ENCODE measurements at regions not wholly inside any gene's neighbourhood (a gene's known extent, or its start where the extent isn't known, plus 50 kb on each side); places are given as distances from the start of the nearest gene placed in this dataset.

GRCh38 chr20:40943591-40943990 lies 85.0 kb upstream of the TOP1 start:
- Histone ChIP-seq H3K4me3 (ENCODE audit: insufficient read depth, low read depth, low read length) (no peak overlapping the region), H3K36me3 (ENCODE audit: insufficient read depth, low read length) (no peaks in the 10 kb centered on the region), H3K27ac (ENCODE audit: low read depth, low read length) (no peak overlapping the region), H2AFZ (ENCODE audit: low read depth, low read length) (no peak overlapping the region), H3K9ac (ENCODE audit: low read length) (no peak overlapping the region), H3K4me1 (ENCODE audit: insufficient read depth, low read length) (peaks cover 6% of the 10 kb centered on the region), H4K20me1 (ENCODE audit: insufficient read depth, low read length) (no peaks in the 10 kb centered on the region), H3K79me2 (ENCODE audit: insufficient read depth, low read length) (no peaks in the 10 kb centered on the region), H3K9me3 (ENCODE audit: insufficient read depth, low read depth, low read length) (no peaks in the 10 kb centered on the region), H3K4me2 (ENCODE audit: low read length) (no peak overlapping the region), H3K27me3 (ENCODE audit: insufficient read depth, low read length) (no peaks in the 10 kb centered on the region)
- DNase-seq (ENCODE audit: low read depth) = no peak
- H3K27ac Mint-ChIP-seq (ENCODE audit: unreplicated experiment) = no peak overlapping the region
- no peaks in the 10 kb centered on the region for H3K9me3 Mint-ChIP-seq (ENCODE audit: unreplicated experiment)
- no peaks in the 10 kb centered on the region for H3K36me3 Mint-ChIP-seq (ENCODE audit: low read depth, unreplicated experiment)
- peaks cover 25% of the 10 kb centered on the region for H3K27me3 Mint-ChIP-seq (ENCODE audit: low read depth, unreplicated experiment)
- no peak overlapping the region for H3K4me3 Mint-ChIP-seq (ENCODE audit: unreplicated experiment)
- TF ChIP-seq EZH2 (IDR thresholded peaks at IDR 0.05; ENCODE audit: insufficient read depth, low read length) (no peak), CTCF (IDR thresholded peaks at IDR 0.05; ENCODE audit: insufficient read depth, low read depth, low read length) (no peak)
- H3K4me1 Mint-ChIP-seq (ENCODE audit: low read depth, unreplicated experiment) = no peaks in the 10 kb centered on the region
- no peak for FAIRE-seq

- no peak for FAIRE-seq
- Histone ChIP-seq H3K27me3 (ENCODE audit: insufficient read depth, low read length) (no peaks in the 10 kb centered on the region), H3K27ac (ENCODE audit: low read depth, low read length) (no peak overlapping the region), H3K79me2 (ENCODE audit: insufficient read depth, low read length) (no peaks in the 10 kb centered on the region), H4K20me1 (ENCODE audit: insufficient read depth, low read length) (no peaks in the 10 kb centered on the region), H3K36me3 (ENCODE audit: insufficient read depth, low read length) (no peaks in the 10 kb centered on the region), H3K4me2 (ENCODE audit: low read length) (no peak overlapping the region), H3K4me1 (ENCODE audit: insufficient read depth, low read length) (peaks cover 6% of the 10 kb centered on the region), H3K9me3 (ENCODE audit: insufficient read depth, low read depth, low read length) (no peaks in the 10 kb centered on the region), H3K9ac (ENCODE audit: low read length) (no peak overlapping the region), H2AFZ (ENCODE audit: low read depth, low read length) (no peak overlapping the region), H3K4me3 (ENCODE audit: insufficient read depth, low read depth, low read length) (no peak overlapping the region)
- H3K4me3 Mint-ChIP-seq (ENCODE audit: unreplicated experiment) = no peak overlapping the region
- H3K36me3 Mint-ChIP-seq (ENCODE audit: low read depth, unreplicated experiment) = no peaks in the 10 kb centered on the region
- H3K9me3 Mint-ChIP-seq (ENCODE audit: unreplicated experiment) = no peaks in the 10 kb centered on the region
- H3K27ac Mint-ChIP-seq (ENCODE audit: unreplicated experiment) = no peak overlapping the region
- no peak for DNase-seq (ENCODE audit: low read depth)
- TF ChIP-seq CTCF (IDR thresholded peaks at IDR 0.05; ENCODE audit: insufficient read depth, low read depth, low read length) = no peak
- TF ChIP-seq EZH2 (IDR thresholded peaks at IDR 0.05; ENCODE audit: insufficient read depth, low read length) = no peak
- peaks cover 22% of the 10 kb centered on the region for H3K27me3 Mint-ChIP-seq (ENCODE audit: low read depth, unreplicated experiment)
- no peaks in the 10 kb centered on the region for H3K4me1 Mint-ChIP-seq (ENCODE audit: low read depth, unreplicated experiment)
Measured at GRCh38 chr20:40945189-40945588, 83.4 kb upstream of the TOP1 start.

GRCh38 chr20:40945754-40946450 lies 82.7 kb upstream of the TOP1 start:
- Histone ChIP-seq H3K9ac (ENCODE audit: low read length) (no peak overlapping the region), H3K27me3 (ENCODE audit: insufficient read depth, low read length) (no peaks in the 10 kb centered on the region), H4K20me1 (ENCODE audit: insufficient read depth, low read length) (no peaks in the 10 kb centered on the region), H3K4me3 (ENCODE audit: insufficient read depth, low read depth, low read length) (no peak overlapping the region), H2AFZ (ENCODE audit: low read depth, low read length) (peak overlapping the region; percentile 51), H3K79me2 (ENCODE audit: insufficient read depth, low read length) (no peaks in the 10 kb centered on the region), H3K9me3 (ENCODE audit: insufficient read depth, low read depth, low read length) (no peaks in the 10 kb centered on the region), H3K27ac (ENCODE audit: low read depth, low read length) (no peak overlapping the region), H3K36me3 (ENCODE audit: insufficient read depth, low read length) (no peaks in the 10 kb centered on the region), H3K4me2 (ENCODE audit: low read length) (no peak overlapping the region), H3K4me1 (ENCODE audit: insufficient read depth, low read length) (peaks cover 6% of the 10 kb centered on the region)
- DNase-seq (ENCODE audit: low read depth) (peak; percentile 41), FAIRE-seq (no peak)
- Mint-ChIP-seq H3K36me3 (ENCODE audit: low read depth, unreplicated experiment) (no peaks in the 10 kb centered on the region), H3K4me3 (ENCODE audit: unreplicated experiment) (no peak overlapping the region), H3K4me1 (ENCODE audit: low read depth, unreplicated experiment) (no peaks in the 10 kb centered on the region), H3K27ac (ENCODE audit: unreplicated experiment) (no peak overlapping the region), H3K27me3 (ENCODE audit: low read depth, unreplicated experiment) (peaks cover 21% of the 10 kb centered on the region), H3K9me3 (ENCODE audit: unreplicated experiment) (no peaks in the 10 kb centered on the region)
- no peak for TF ChIP-seq EZH2 (IDR thresholded peaks at IDR 0.05; ENCODE audit: insufficient read depth, low read length)
- TF ChIP-seq CTCF (IDR thresholded peaks at IDR 0.05; ENCODE audit: insufficient read depth, low read depth, low read length) = peak; percentile 45
